BLaER1 (cell line): ENCODE measurements at regions not wholly inside any gene's neighbourhood (a gene's known extent, or its start where the extent isn't known, plus 50 kb on each side); places are given as distances from the start of the nearest gene placed in this dataset.

ENCODE experiments used
- H3K27ac ChIP-seq: shearing (Covaris generic); formaldehyde crosslinking; 2 replicates; pipeline ENCODE4 v1.8.1; 2022
- H3K27me3 ChIP-seq: shearing (Covaris generic); formaldehyde crosslinking; 2 replicates; pipeline ENCODE4 v1.8.1; 2022
- H3K36me3 ChIP-seq: shearing (Covaris generic); formaldehyde crosslinking; 2 replicates; pipeline ENCODE4 v1.8.1; 2022
- H3K4me1 ChIP-seq: shearing (Covaris generic); formaldehyde crosslinking; 2 replicates; pipeline ENCODE4 v1.8.1; 2022
- H3K4me2 ChIP-seq: shearing (Covaris generic); formaldehyde crosslinking; 2 replicates; pipeline ENCODE4 v1.8.1; 2022
- H3K4me3 ChIP-seq: shearing (Covaris generic); formaldehyde crosslinking; 2 replicates; pipeline ENCODE4 v1.8.1; 2022
- H3K9ac ChIP-seq: shearing (Covaris generic); formaldehyde crosslinking; 2 replicates; pipeline ENCODE4 v1.8.1; 2022
- H3K9me3 ChIP-seq: shearing (Covaris generic); formaldehyde crosslinking; 2 replicates; pipeline ENCODE4 v1.8.1; 2022
- H4K20me1 ChIP-seq: shearing (Covaris generic); formaldehyde crosslinking; 2 replicates; pipeline ENCODE4 v1.8.1; 2022
- Cebpa-rat ChIP-seq: shearing (Covaris generic); IDR thresholded peaks from 2 replicates; pipeline ENCODE4 v1.8.1; 2022

DNA sequence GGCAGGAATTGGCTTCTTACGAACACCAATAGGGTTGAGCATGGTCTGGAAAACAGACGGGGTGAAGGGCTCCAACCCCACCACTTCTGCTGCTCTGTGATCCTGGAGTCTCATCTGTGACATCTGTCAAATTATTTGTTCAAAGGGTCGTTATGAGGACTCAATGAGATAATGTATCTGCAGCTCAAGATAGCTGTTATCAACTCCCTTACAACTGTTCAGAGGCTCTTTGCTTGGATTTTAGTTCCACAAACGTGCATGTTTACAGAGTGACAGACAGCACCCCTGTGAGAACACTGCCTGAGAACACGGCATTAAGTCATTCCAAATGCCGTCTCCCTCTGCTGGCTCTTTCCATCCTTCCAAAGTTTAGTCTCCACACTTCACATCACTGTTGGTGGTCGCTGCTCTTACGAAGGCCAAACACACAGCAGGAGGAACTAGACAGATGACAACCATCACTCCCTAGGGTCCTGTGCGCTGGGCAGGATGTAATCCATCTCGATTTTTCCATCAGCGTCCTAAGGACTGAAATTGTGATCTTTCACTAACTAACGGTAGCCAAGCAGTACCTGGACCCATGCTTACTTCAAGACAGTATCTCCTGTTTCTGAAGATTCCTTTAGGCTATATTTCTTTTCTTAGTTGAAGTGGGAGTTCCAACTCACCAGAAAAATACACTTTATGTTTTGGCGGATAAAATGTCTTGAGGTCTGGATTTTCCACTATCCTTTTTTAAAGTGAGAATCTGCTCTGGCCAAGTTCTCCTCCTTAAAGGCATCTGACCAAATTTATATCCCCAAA lies 220.3 kb downstream of the ANAPC1 start:
- Histone ChIP-seq H3K9me3 (peaks cover 13% of the 10 kb centered on the region), H3K4me1 (peaks cover 37% of the 10 kb centered on the region), H3K27me3 (no peaks in the 10 kb centered on the region), H3K27ac (no peak overlapping the region), H3K9ac (no peak overlapping the region), H3K36me3 (no peaks in the 10 kb centered on the region), H4K20me1 (no peaks in the 10 kb centered on the region), H3K4me3 (no peak overlapping the region), H3K4me2 (no peak overlapping the region)
- TF ChIP-seq Cebpa-rat, result no peak

DNA sequence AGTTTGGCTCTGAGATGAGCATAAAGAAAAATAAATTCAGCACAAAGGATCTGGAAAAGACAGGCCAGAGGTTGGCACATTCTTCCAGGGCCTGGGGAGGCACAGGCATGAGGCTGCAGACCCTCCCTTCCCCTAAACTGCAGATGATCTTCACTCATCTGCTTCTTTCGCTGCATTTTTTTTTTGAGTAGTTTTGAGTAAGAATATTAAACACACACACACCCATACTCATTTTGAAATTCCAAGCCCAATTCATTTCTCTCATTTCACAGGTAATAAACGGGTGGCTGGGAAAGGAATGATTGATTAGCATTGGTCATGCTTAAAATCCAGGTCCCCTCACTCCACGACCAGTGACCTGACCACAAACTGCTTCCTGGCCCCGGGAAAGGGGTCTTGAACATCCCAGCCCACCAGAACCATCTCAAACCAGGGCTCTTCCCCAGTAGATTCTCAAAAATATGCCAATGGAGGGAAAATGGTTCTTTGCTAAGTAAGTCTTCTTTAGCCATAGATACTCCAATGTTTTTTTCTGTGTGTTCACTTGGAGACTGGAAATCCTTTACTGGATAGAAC lies 219.6 kb downstream of the ANAPC1 start:
- Histone ChIP-seq H4K20me1 (no peaks in the 10 kb centered on the region), H3K9ac (no peak overlapping the region), H3K4me2 (no peak overlapping the region), H3K27ac (no peak overlapping the region), H3K4me3 (no peak overlapping the region), H3K9me3 (peaks cover 15% of the 10 kb centered on the region), H3K36me3 (no peaks in the 10 kb centered on the region), H3K27me3 (no peaks in the 10 kb centered on the region), H3K4me1 (peaks cover 37% of the 10 kb centered on the region)
- TF ChIP-seq Cebpa-rat, result no peak

DNA sequence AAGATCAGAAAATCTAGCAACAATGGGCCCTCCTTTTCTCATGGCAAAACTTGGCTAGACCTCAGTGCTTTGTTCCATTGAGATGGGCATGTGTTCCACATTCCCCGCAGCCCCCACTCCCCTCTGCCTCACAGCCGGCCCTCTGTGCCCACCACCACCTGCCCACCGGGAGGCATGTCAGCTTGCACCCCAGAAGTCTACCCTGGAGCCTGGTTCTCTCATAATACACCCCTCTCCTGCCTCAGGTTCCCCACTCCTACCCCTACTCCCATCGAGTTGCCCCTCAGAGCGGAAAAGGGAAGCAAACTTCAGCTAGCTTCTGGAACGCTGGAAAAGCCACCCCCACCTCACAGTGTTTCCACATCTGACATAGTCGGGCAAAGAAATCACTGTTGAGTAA lies 219.0 kb downstream of the ANAPC1 start:
- Histone ChIP-seq H3K4me1 (peaks cover 37% of the 10 kb centered on the region), H3K27ac (no peak overlapping the region), H3K27me3 (no peaks in the 10 kb centered on the region), H3K4me3 (no peak overlapping the region), H3K9me3 (peaks cover 15% of the 10 kb centered on the region), H4K20me1 (no peaks in the 10 kb centered on the region), H3K4me2 (no peak overlapping the region), H3K36me3 (no peaks in the 10 kb centered on the region), H3K9ac (no peak overlapping the region)
- TF ChIP-seq Cebpa-rat, result no peak

DNA sequence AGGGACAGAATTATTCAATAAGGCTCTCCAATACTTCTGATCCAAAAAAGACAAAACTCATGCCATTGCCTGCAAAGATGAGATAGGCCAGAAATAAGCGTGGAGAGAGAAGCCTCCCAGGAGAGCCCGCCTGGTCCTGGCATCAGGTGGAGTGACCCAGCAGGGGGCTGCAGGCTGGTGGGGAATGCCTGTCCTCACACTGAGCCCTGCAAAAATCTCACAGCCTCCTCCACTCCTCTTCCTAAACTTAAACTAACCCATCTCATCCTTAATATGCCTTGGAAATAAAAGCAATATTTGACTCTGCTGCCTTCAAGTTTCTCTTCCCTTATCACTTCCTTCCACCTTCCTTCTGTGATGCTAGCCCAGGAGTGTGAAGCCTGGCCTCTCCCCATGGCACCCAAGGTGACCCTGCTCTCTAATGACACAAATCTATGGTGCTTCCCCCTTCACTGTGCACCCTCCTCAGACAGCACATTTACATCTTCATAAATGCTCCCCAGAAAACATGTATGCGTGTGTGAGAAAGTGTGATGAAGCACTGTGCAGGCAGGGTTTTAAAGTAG lies 218.4 kb downstream of the ANAPC1 start:
- H3K27me3 ChIP-seq, result no peaks in the 10 kb centered on the region
- TF ChIP-seq Cebpa-rat, result no peak
- no peaks in the 10 kb centered on the region for H3K36me3 ChIP-seq
- H3K4me2 ChIP-seq, result no peak overlapping the region
- no peak overlapping the region for H3K4me3 ChIP-seq
- peaks cover 37% of the 10 kb centered on the region for H3K4me1 ChIP-seq
- no peaks in the 10 kb centered on the region for H4K20me1 ChIP-seq
- peaks cover 15% of the 10 kb centered on the region for H3K9me3 ChIP-seq
- no peak overlapping the region for H3K27ac ChIP-seq
- H3K9ac ChIP-seq, result no peak overlapping the region

DNA sequence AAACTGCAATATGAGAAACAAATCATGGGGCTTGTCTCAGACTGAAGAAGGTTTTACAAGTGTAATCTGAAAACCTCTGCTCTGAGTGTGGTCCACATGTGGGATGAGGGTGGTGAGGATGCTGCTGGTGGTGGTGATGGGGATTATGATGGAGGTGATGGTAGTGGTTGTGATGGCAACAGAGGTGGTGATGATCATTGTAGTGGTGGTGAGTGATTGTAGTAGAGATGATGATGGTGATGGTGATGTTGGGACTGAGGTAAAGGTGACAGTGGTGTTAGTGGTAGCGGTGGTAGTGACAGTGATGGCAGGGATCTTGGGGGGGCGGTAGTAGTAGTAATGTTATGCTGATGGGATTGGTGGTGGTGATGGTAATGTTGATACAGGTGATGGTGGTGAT lies 217.8 kb downstream of the ANAPC1 start:
- H3K36me3 ChIP-seq, result no peaks in the 10 kb centered on the region
- H3K4me3 ChIP-seq, result no peak overlapping the region
- H3K9ac ChIP-seq, result no peak overlapping the region
- no peaks in the 10 kb centered on the region for H3K27me3 ChIP-seq
- peaks cover 15% of the 10 kb centered on the region for H3K9me3 ChIP-seq
- no peaks in the 10 kb centered on the region for H4K20me1 ChIP-seq
- H3K4me1 ChIP-seq, result peaks cover 42% of the 10 kb centered on the region
- H3K27ac ChIP-seq, result no peak overlapping the region
- no peak for TF ChIP-seq Cebpa-rat
- no peak overlapping the region for H3K4me2 ChIP-seq

DNA sequence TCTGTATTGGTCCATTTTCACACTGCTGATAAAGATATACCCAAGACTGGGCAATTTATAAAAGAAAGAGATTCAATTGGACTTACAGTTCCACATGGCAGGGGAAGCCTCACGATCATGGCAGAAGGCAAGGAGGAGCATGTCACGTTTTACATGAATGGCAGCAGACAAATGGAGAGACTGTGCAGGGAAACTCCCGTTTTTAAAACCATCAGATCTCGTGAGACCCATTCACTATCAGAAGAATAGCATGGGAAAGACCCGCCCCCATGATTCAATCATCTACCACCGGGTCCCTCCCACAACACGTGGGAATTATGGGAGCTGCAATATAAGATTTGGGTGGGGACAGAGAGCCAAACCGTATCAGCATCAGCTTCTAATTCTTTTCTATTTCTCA lies 217.0 kb downstream of the ANAPC1 start:
- Histone ChIP-seq H3K9ac (no peak overlapping the region), H3K9me3 (peaks cover 22% of the 10 kb centered on the region), H3K36me3 (no peaks in the 10 kb centered on the region), H4K20me1 (no peaks in the 10 kb centered on the region), H3K27me3 (no peaks in the 10 kb centered on the region), H3K4me3 (no peak overlapping the region), H3K27ac (no peak overlapping the region), H3K4me1 (peaks cover 50% of the 10 kb centered on the region), H3K4me2 (no peak overlapping the region)
- no peak for TF ChIP-seq Cebpa-rat

- no peak for TF ChIP-seq Cebpa-rat
- H3K4me3 ChIP-seq, result no peak overlapping the region
Observed at GRCh38 chr2:111667542-111668273, 216.3 kb downstream of the ANAPC1 start.

GRCh38 chr2:111668274-111668616 lies 215.7 kb downstream of the ANAPC1 start:
- Histone ChIP-seq H3K9ac (no peak overlapping the region), H3K4me2 (no peak overlapping the region), H3K4me3 (no peak overlapping the region), H3K27ac (no peak overlapping the region), H4K20me1 (no peaks in the 10 kb centered on the region), H3K9me3 (peaks cover 22% of the 10 kb centered on the region), H3K27me3 (no peaks in the 10 kb centered on the region), H3K4me1 (peaks cover 41% of the 10 kb centered on the region), H3K36me3 (no peaks in the 10 kb centered on the region)
- TF ChIP-seq Cebpa-rat, result no peak

More at GRCh38 chr2:111667542-111668273, 216.3 kb downstream of the ANAPC1 start:
- H4K20me1 ChIP-seq, result no peaks in the 10 kb centered on the region
- no peak overlapping the region for H3K4me2 ChIP-seq
- H3K27ac ChIP-seq, result no peak overlapping the region
- H3K9ac ChIP-seq, result no peak overlapping the region
- H3K27me3 ChIP-seq, result no peaks in the 10 kb centered on the region
- peaks cover 22% of the 10 kb centered on the region for H3K9me3 ChIP-seq
- H3K36me3 ChIP-seq, result no peaks in the 10 kb centered on the region
- peaks cover 46% of the 10 kb centered on the region for H3K4me1 ChIP-seq

GRCh38 chr2:111668741-111669140 lies 215.3 kb downstream of the ANAPC1 start:
- Histone ChIP-seq H3K9me3 (peaks cover 22% of the 10 kb centered on the region), H3K36me3 (no peaks in the 10 kb centered on the region), H3K4me2 (no peak overlapping the region), H4K20me1 (no peaks in the 10 kb centered on the region), H3K27me3 (no peaks in the 10 kb centered on the region), H3K4me3 (no peak overlapping the region), H3K4me1 (peaks cover 41% of the 10 kb centered on the region), H3K9ac (no peak overlapping the region), H3K27ac (no peak overlapping the region)
- no peak for TF ChIP-seq Cebpa-rat
